ENCODE measurements at regions not wholly inside any gene's neighbourhood (a gene's known extent, or its start where the extent isn't known, plus 50 kb on each side); places are given as distances from the start of the nearest gene placed in this dataset.

DNA sequence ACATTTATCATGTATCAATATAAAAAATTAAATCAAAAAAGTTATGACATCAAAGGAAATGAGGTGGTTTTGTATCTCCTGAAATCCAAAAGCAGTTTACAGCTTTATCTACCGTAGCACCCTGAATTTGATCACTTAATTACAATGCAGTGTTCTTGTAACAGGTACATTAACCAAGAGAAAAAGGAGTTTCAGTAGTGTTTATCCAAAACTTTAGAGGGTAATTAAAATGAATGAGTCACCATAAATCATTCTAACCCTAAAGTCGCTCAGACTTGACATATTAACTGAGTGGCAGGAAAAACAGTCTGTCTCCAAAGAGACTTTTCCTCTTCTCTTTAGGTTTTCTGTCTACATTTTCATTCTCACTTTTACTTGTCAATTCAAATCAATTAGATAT, 907.6 kb upstream of the EPHA5 start:
- no peak for TF ChIP-seq ZNF274 (IDR thresholded peaks at IDR 0.05; ENCODE audit: low read depth, low read length)
- no peak for TF ChIP-seq SUZ12 (IDR thresholded peaks at IDR 0.05; ENCODE audit: extremely low read depth, insufficient read depth, insufficient read length)
- TF ChIP-seq YY1 (IDR thresholded peaks at IDR 0.05; ENCODE audit: insufficient read depth, insufficient read length): no peak
- Histone ChIP-seq H3K36me3 (ENCODE audit: insufficient read depth, insufficient read length, low read length) (no peaks in the 10 kb centered on the region), H3K27me3 (ENCODE audit: insufficient read depth, insufficient read length) (no peaks in the 10 kb centered on the region), H3K4me3 (ENCODE audit: insufficient read length, low read depth) (no peak overlapping the region), H3K4me1 (ENCODE audit: insufficient read depth, insufficient read length) (no peaks in the 10 kb centered on the region), H3K9ac (ENCODE audit: insufficient read length, low read depth) (no peak overlapping the region), H3K9me3 (ENCODE audit: insufficient read depth, low read length) (no peaks in the 10 kb centered on the region)
- no peak for DNase-seq (ENCODE audit: low read depth, low spot score)

DNA sequence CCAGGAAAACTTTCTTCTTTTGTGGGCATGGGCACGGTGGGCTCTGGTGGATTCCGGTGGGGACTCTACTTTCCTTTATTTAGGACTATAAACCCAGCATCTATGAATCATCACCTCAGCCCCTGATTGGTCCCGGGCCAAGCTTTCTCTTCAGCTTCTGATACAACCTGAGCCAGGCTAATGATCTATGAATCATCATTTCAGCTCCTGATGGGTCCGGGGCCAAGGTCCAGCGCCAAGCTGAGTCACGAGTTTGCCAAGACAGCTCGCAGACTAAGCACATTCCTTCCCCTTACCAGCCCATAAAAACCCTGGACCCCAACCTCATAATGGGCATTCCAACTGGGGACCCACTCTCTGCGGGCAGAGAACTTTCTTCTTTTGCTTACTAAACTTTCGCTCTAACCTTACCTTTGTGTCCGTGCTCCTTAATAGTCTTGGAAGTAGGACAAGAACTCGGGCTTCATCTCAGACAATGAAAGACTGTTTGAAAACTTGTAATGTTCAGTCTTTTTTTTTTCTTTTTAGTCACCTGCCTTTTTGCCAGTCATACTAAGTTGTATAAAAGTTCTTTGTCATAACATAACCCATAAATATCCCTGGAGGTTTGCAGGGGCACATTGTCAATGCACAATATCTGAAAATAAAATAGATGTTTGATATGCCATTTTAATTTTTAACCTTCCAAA, 904.9 kb upstream of the EPHA5 start:
- H3K9ac ChIP-seq (ENCODE audit: insufficient read length, low read depth): no peak overlapping the region
- no peaks in the 10 kb centered on the region for H3K9me3 ChIP-seq (ENCODE audit: insufficient read depth, low read length)
- H3K36me3 ChIP-seq (ENCODE audit: insufficient read depth, insufficient read length, low read length): no peaks in the 10 kb centered on the region
- H3K4me3 ChIP-seq (ENCODE audit: insufficient read length, low read depth): no peak overlapping the region
- no peaks in the 10 kb centered on the region for H3K27me3 ChIP-seq (ENCODE audit: insufficient read depth, insufficient read length)
- no peaks in the 10 kb centered on the region for H3K4me1 ChIP-seq (ENCODE audit: insufficient read depth, insufficient read length)
- TF ChIP-seq YY1 (IDR thresholded peaks at IDR 0.05; ENCODE audit: insufficient read depth, insufficient read length) (no peak), SUZ12 (IDR thresholded peaks at IDR 0.05; ENCODE audit: extremely low read depth, insufficient read depth, insufficient read length) (no peak), ZNF274 (IDR thresholded peaks at IDR 0.05; ENCODE audit: low read depth, low read length) (no peak)
- DNase-seq (ENCODE audit: low read depth, low spot score): no peak

DNA sequence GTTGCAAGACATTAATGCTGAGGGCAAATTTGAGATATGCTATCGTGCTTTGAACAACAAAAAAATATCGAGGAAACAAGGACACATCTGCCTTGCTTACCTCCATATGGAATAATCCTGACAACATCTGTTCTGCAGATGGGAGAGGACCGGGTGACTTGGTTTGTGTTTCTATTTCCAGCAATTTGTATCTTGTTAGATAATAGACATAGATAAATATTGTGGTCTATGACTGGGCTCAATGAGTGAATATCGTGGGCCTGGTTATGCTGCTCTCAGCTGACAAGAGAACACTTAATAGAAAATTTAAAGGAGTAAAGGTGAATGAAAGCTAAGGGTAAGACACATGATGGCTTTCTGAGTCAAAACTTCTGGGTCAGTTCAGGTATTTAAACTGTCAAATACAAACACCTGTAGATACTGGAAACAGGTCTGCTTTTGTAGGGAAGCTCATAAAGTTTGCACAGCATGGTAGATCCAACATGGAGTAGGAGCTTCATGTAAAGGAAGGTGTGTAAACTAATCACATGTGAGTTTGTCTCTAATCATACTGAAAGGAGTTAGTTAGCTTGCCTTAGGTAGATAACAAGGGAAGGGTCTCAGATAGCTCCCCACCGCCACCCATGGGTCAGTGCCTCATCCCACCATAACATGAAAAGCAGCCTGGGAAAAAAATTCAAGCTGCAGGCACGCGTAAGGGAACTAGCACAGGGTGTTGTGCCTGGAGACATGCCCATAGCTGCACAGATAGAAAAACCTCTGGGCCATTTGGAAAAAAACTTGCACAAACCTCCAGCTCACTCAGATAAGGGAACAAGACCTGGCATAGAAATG, 904.1 kb upstream of the EPHA5 start:
- no peak overlapping the region for H3K4me3 ChIP-seq (ENCODE audit: insufficient read length, low read depth)
- no peaks in the 10 kb centered on the region for H3K9me3 ChIP-seq (ENCODE audit: insufficient read depth, low read length)
- H3K4me1 ChIP-seq (ENCODE audit: insufficient read depth, insufficient read length): no peaks in the 10 kb centered on the region
- H3K9ac ChIP-seq (ENCODE audit: insufficient read length, low read depth): no peak overlapping the region
- no peaks in the 10 kb centered on the region for H3K27me3 ChIP-seq (ENCODE audit: insufficient read depth, insufficient read length)
- no peak for DNase-seq (ENCODE audit: low read depth, low spot score)
- TF ChIP-seq ZNF274 (IDR thresholded peaks at IDR 0.05; ENCODE audit: low read depth, low read length) (no peak), SUZ12 (IDR thresholded peaks at IDR 0.05; ENCODE audit: extremely low read depth, insufficient read depth, insufficient read length) (no peak), YY1 (IDR thresholded peaks at IDR 0.05; ENCODE audit: insufficient read depth, insufficient read length) (no peak)
- H3K36me3 ChIP-seq (ENCODE audit: insufficient read depth, insufficient read length, low read length): no peaks in the 10 kb centered on the region

GRCh38 chr4:66572949-66573348, 902.7 kb upstream of the EPHA5 start:
- Histone ChIP-seq H3K4me3 (ENCODE audit: insufficient read length, low read depth) (no peak overlapping the region), H3K27me3 (ENCODE audit: insufficient read depth, insufficient read length) (no peaks in the 10 kb centered on the region), H3K9ac (ENCODE audit: insufficient read length, low read depth) (no peak overlapping the region), H3K4me1 (ENCODE audit: insufficient read depth, insufficient read length) (no peaks in the 10 kb centered on the region), H3K9me3 (ENCODE audit: insufficient read depth, low read length) (no peaks in the 10 kb centered on the region), H3K36me3 (ENCODE audit: insufficient read depth, insufficient read length, low read length) (no peaks in the 10 kb centered on the region)
- no peak for TF ChIP-seq ZNF274 (IDR thresholded peaks at IDR 0.05; ENCODE audit: low read depth, low read length)
- TF ChIP-seq SUZ12 (IDR thresholded peaks at IDR 0.05; ENCODE audit: extremely low read depth, insufficient read depth, insufficient read length): no peak
- no peak for TF ChIP-seq YY1 (IDR thresholded peaks at IDR 0.05; ENCODE audit: insufficient read depth, insufficient read length)
- DNase-seq (ENCODE audit: low read depth, low spot score): no peak

DNA sequence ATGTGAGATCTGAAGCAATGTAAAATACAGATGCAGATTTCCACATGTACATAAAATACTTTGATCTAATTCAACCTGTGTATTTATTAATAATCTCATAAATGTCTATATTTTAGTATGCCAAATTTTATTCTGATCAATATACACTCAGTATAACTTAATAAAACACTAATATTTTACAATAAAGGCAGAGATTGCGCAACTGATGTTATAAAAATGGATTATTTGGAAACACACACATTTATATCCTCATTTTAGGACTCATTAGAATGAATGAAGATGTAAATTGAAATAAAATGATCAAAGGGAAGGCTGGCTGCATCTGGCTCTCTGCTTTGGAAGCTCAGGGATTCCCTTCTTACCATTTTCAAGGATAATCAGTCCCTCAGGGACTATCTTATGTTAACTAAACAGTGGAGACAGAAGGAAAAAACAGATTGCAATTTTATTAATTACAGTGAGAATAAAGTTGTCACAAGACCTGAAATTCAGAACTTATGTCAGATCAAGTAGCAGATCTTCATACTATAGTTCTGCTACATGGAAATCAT, 900.9 kb upstream of the EPHA5 start:
- Histone ChIP-seq H3K9me3 (ENCODE audit: insufficient read depth, low read length) (no peaks in the 10 kb centered on the region), H3K4me1 (ENCODE audit: insufficient read depth, insufficient read length) (no peaks in the 10 kb centered on the region), H3K27me3 (ENCODE audit: insufficient read depth, insufficient read length) (no peaks in the 10 kb centered on the region), H3K9ac (ENCODE audit: insufficient read length, low read depth) (no peak overlapping the region), H3K36me3 (ENCODE audit: insufficient read depth, insufficient read length, low read length) (no peaks in the 10 kb centered on the region), H3K4me3 (ENCODE audit: insufficient read length, low read depth) (no peak overlapping the region)
- no peak for DNase-seq (ENCODE audit: low read depth, low spot score)
- TF ChIP-seq YY1 (IDR thresholded peaks at IDR 0.05; ENCODE audit: insufficient read depth, insufficient read length) (no peak), SUZ12 (IDR thresholded peaks at IDR 0.05; ENCODE audit: extremely low read depth, insufficient read depth, insufficient read length) (no peak), ZNF274 (IDR thresholded peaks at IDR 0.05; ENCODE audit: low read depth, low read length) (no peak)

- Histone ChIP-seq H3K9ac (ENCODE audit: insufficient read length, low read depth) (no peak overlapping the region), H3K4me3 (ENCODE audit: insufficient read length, low read depth) (no peak overlapping the region), H3K27me3 (ENCODE audit: insufficient read depth, insufficient read length) (no peaks in the 10 kb centered on the region), H3K4me1 (ENCODE audit: insufficient read depth, insufficient read length) (no peaks in the 10 kb centered on the region), H3K36me3 (ENCODE audit: insufficient read depth, insufficient read length, low read length) (no peaks in the 10 kb centered on the region), H3K9me3 (ENCODE audit: insufficient read depth, low read length) (no peaks in the 10 kb centered on the region)
- TF ChIP-seq ZNF274 (IDR thresholded peaks at IDR 0.05; ENCODE audit: low read depth, low read length): no peak
- no peak for TF ChIP-seq YY1 (IDR thresholded peaks at IDR 0.05; ENCODE audit: insufficient read depth, insufficient read length)
- TF ChIP-seq SUZ12 (IDR thresholded peaks at IDR 0.05; ENCODE audit: extremely low read depth, insufficient read depth, insufficient read length): no peak
- DNase-seq (ENCODE audit: low read depth, low spot score): no peak
Measured at GRCh38 chr4:66569228-66569627, 898.9 kb upstream of the EPHA5 start.

GRCh38 chr4:66568431-66568830, 898.1 kb upstream of the EPHA5 start:
- Histone ChIP-seq H3K9me3 (ENCODE audit: insufficient read depth, low read length) (no peaks in the 10 kb centered on the region), H3K36me3 (ENCODE audit: insufficient read depth, insufficient read length, low read length) (no peaks in the 10 kb centered on the region), H3K9ac (ENCODE audit: insufficient read length, low read depth) (no peak overlapping the region), H3K4me3 (ENCODE audit: insufficient read length, low read depth) (no peak overlapping the region), H3K27me3 (ENCODE audit: insufficient read depth, insufficient read length) (no peaks in the 10 kb centered on the region), H3K4me1 (ENCODE audit: insufficient read depth, insufficient read length) (no peaks in the 10 kb centered on the region)
- no peak for DNase-seq (ENCODE audit: low read depth, low spot score)
- TF ChIP-seq SUZ12 (IDR thresholded peaks at IDR 0.05; ENCODE audit: extremely low read depth, insufficient read depth, insufficient read length): no peak
- no peak for TF ChIP-seq YY1 (IDR thresholded peaks at IDR 0.05; ENCODE audit: insufficient read depth, insufficient read length)
- no peak for TF ChIP-seq ZNF274 (IDR thresholded peaks at IDR 0.05; ENCODE audit: low read depth, low read length)

Measured in NT2/D1 (cell line).